ENCODE measurements at regions not wholly inside any gene's neighbourhood (a gene's known extent, or its start where the extent isn't known, plus 50 kb on each side); places are given as distances from the start of the nearest gene placed in this dataset.

DNA sequence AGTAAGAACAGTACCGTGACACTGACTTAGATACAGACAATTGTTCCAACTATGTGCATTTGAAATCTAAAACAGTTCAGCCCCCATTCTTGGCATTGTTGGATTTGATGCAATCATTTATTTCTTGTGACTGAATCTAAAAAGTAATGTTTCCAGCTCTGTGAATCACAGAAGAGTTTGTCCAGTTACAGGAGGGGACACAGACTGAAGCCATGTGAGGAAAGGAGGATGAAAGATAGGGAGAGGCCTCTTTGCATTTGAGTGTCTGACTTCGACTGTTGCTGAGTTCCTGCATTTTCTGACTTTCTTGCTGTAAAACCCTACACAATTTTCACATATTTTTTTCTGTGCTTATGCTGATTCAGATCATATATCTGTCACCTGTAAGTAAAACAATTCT is 179.3 kb upstream of the PCDH17 start:
- TF ChIP-seq, protein P1, sequence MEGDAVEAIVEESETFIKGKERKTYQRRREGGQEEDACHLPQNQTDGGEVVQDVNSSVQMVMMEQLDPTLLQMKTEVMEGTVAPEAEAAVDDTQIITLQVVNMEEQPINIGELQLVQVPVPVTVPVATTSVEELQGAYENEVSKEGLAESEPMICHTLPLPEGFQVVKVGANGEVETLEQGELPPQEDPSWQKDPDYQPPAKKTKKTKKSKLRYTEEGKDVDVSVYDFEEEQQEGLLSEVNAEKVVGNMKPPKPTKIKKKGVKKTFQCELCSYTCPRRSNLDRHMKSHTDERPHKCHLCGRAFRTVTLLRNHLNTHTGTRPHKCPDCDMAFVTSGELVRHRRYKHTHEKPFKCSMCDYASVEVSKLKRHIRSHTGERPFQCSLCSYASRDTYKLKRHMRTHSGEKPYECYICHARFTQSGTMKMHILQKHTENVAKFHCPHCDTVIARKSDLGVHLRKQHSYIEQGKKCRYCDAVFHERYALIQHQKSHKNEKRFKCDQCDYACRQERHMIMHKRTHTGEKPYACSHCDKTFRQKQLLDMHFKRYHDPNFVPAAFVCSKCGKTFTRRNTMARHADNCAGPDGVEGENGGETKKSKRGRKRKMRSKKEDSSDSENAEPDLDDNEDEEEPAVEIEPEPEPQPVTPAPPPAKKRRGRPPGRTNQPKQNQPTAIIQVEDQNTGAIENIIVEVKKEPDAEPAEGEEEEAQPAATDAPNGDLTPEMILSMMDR (IDR thresholded peaks at IDR 0.05 in 2 of 3, conservative IDR thresholded peaks at IDR 0.05 in 1 of 3; ENCODE audit: borderline replicate concordance in 1 of 3, insufficient read depth in 1 of 3, low read depth in 2 of 3, low read length in 2 of 3), result no peak
- TF ChIP-seq EZH2phosphoT487 (IDR thresholded peaks at IDR 0.05; ENCODE audit: borderline replicate concordance) (no peak), POLR2AphosphoS5 (IDR thresholded peaks at IDR 0.05; ENCODE audit: low read depth, low read length) (no peak)
- TF ChIP-seq, protein P2, sequence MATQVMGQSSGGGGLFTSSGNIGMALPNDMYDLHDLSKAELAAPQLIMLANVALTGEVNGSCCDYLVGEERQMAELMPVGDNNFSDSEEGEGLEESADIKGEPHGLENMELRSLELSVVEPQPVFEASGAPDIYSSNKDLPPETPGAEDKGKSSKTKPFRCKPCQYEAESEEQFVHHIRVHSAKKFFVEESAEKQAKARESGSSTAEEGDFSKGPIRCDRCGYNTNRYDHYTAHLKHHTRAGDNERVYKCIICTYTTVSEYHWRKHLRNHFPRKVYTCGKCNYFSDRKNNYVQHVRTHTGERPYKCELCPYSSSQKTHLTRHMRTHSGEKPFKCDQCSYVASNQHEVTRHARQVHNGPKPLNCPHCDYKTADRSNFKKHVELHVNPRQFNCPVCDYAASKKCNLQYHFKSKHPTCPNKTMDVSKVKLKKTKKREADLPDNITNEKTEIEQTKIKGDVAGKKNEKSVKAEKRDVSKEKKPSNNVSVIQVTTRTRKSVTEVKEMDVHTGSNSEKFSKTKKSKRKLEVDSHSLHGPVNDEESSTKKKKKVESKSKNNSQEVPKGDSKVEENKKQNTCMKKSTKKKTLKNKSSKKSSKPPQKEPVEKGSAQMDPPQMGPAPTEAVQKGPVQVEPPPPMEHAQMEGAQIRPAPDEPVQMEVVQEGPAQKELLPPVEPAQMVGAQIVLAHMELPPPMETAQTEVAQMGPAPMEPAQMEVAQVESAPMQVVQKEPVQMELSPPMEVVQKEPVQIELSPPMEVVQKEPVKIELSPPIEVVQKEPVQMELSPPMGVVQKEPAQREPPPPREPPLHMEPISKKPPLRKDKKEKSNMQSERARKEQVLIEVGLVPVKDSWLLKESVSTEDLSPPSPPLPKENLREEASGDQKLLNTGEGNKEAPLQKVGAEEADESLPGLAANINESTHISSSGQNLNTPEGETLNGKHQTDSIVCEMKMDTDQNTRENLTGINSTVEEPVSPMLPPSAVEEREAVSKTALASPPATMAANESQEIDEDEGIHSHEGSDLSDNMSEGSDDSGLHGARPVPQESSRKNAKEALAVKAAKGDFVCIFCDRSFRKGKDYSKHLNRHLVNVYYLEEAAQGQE (IDR thresholded peaks at IDR 0.05; ENCODE audit: low read depth), result no peak
